T-helper 2 cell treated with Interferon-gamma antibody and Interleukin-4, amounts not matched to agents 100 ng/mL and 5 ng/mL, for 36 hours (primary cell): ENCODE measurements at regions not wholly inside any gene's neighbourhood (a gene's known extent, or its start where the extent isn't known, plus 50 kb on each side); places are given as distances from the start of the nearest gene placed in this dataset.
"Not testable (repeated sequence)": the region's sequence is repeated elsewhere in the genome, so short reads cannot be mapped to it uniquely, and the experiment has no call there.

Source experiments
- intact Hi-C: fragments of 100-400 bp; cut with micrococcal nuclease; formaldehyde crosslinking; loops from one replicate; pipeline ENCODE4 v1.15.1; 2023

DNA sequence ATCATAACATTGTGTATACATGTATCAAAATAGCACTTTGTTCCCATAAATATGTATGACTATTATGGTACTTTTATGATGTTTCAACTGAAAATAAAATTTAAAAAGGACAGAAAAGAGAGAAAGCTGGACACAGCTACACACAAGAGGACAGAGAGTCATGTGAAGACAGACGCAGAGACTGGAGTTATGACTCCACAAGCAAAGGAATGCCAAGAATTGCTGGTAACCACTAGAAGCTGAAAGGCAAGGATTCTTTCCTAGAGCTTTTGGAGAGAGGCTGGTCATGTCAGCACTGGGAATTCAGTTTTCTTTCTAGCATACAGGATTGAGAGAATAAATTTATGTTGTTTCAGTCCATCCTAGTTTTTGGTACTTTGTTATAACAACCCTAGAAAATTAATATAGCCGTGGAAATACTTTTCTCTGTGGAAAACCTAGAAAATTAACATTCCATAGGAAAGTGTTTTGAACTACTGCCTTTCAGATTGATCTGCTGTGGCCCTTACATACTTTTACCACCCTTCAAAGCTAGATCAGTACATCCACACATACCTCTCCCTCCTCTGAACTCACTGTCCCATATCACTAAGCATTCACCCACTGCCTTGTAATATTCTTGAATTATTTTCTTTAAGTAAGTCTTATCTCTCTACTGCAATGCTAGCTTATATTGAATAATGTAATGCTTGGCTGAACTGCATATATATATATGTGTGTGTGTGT, 575.3 kb downstream of the IPMK start:
- intact Hi-C loops, result no loop called here

DNA sequence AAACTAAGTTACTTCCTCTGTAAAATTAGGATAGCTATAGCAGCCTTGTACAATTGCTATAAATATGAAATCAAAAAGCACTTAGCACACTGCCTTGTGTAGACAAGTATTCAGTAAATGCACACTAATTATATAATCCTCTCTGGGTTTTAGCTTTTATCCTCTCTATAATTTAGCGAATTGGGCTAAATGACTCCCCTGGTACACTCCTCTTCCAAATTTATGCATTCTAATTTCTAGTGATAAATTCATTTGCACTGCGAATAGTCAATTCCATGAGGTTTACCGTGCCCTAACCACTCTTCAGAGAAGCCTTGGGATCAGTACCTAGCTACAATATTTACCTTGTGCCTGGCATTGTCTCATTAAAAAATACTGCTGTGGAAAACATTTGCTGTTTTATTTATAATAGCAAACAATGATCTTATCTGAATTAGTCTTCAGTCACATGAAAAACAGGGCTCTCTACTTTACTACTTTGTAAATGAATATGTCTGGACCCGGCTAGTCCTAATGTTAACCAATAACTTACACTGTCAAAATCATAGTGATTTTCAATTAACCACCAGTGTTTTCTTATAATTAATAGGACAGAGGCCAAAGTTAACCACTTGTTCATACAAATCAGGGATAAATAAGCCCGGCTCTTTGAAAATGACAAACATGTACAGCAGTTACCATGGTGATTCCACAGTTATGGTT, 577.9 kb downstream of the IPMK start:
- intact Hi-C loops, result no loop called here

DNA sequence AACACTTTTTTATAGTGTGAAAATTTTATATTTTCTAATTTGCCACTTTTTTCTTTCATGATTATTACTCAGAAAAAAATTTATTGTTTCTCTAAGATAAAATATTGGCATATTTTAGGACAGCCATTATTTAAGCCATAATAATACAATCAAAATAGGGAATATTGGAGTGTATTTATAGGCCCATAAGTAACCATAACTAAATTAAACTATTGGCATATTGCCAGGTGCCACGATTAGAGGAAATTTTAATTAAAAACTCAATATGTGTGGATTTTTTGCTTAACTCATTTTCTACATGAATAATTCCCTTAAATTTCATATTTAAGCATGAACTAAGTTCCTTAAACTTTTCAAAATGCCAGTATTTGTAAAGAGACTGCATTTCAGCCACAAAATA, 587.8 kb downstream of the IPMK start:
- intact Hi-C loops, result no loop called here

DNA sequence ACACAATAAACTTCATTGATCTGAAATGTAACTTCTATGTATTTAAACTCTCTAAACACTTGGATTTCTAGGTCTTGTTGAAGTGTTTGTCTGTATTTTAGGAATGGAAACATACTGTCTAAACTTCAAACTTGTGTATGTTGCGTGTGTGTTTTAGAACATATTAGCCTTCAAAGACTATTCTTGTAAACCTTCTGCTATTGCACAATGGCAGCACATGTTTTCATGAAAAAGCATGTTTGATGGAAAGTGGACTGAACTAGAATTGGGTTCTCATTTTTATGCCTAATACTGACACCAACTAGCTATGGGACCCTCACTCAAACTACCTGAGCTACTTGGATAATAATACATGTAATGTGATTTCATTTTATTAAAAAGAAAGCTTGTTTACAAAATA, 592.6 kb downstream of the IPMK start:
- intact Hi-C loops, result no loop called here

DNA sequence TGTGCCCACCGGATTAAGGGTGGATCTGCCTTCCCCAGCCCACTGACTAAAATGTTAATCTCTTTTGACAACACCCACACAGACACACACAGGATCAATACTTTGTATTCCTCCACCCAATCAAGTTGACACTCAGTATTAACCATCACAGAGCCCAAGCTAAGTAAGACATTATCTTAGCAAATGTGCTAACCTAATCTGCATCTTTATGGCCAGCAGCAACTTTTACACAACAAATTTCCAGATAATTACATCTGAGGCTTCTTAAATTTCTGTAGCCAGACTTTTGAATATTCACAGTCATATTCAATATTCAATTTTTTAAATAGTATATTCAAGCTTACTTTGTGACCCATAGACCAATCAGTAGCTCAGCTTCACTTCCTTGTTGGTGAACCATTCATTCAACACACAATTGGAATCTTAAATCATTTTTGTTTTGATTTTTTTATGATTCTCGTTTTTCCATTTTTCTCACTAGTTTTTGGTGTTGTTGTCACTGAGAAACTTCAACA, 594.2 kb downstream of the IPMK start:
- intact Hi-C loops, result no loop called here

DNA sequence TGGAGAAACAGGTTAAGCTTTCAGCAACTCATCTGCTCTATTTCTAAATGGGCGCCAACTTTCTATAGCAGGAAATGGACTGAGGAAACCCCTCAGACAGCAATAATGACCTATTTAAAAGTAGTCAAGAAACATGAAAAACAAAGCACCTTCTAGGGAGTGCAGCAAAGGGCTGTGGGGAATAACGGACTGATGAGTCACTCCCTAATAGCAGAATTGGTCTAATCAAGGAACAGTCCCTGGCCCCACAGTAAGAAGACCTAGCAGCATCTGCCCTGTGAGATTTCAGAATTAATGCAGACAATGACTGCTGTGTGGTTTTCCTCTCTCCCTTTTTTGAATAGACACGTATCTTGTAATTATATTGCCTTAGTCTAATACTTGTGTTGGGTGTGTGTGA, 602.9 kb downstream of the IPMK start:
- intact Hi-C loops, result no loop called here

DNA sequence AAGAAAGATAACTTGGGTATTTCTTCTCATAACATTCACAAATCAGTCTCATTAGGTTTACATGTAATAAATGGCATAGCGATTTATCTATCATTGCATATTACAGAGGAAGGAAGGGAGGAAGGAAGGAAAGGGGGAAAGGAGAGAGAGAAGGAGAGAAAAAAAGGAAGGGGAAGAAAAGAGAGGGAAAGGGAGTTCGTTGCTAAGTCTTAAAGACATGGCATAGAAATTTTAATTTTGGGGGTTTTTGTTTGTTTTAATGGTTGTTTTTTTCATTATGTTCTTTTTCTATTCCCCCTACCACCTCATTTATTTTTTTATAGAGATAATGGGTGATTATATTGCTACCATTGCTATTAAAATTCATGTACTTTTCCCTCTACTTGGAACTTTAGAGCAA, 604.3 kb downstream of the IPMK start:
- intact Hi-C loops, result no loop called here

DNA sequence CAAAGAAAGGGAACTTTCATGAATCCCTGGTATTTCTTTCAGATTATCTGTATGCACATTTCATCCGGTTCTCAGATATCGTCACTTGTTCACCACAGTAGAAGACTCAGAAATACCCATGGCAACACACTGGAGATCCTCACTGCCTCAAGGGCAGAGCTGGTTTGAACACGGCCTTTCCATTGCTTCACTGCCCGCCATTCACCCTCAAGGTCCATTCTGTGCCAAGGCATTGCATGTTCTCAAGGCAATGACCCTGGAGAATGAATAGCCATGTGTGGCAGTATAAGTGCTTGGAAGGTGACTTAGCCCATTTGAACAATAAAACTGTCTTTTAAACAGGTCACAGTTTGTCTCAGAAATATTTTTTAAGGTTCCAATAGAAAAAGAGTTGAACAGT, 606.5 kb downstream of the IPMK start:
- intact Hi-C loops, result no loop called here

DNA sequence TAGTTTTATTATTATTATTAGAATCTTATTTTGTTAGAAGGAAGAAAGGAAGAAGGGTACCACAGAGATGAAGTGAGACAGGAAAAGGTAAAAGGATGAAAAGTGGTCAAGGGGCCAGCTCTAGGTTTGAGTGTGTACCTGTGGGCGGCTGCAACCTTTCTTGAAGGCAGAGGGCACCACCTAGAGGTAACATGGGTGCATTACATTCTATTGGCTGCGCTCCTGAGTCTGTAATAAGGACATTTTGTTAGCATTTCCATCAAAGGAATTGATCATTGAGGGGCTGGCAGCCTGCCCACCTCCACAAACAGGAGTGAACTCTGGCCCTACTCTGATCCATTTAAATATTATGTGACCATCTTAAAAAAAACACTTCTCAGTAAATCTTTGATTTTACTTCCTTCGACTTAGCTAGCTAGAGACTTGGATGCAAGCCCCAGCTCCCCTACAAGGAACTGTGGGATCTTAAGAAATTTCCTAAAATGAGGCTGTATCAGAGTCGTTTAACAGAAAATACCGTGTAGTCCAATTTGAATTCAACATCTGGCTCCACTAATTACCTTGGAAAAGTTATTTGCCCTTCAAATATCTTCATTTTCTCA, 610.4 kb downstream of the IPMK start:
- intact Hi-C loops, result loop anchor here (10.0 kb wide), 1 partner anchor 72 kb away; no protein-coding TSS in a partner anchor

DNA sequence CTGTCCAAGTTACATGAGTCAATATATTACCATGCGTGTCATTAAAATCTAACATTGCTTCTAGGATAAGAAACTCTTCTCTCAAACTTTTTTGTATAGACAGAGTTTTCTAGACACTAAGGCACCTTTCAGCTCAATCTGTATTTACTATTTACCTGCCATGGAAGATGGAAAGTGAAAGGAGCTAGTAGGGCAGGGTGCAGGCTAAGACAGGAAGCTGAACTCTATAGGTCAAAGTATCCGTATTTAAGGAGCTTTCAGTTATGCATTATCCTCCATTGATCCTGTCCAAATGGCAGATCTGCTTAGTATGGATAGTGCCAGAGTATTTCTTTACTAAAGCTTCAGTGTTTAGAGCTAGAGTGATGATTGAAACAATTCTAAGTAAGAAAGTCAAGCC, 612.8 kb downstream of the IPMK start:
- intact Hi-C loops, result loop anchor here (10.0 kb wide), 1 partner anchor 70 kb away; no protein-coding TSS in a partner anchor

DNA sequence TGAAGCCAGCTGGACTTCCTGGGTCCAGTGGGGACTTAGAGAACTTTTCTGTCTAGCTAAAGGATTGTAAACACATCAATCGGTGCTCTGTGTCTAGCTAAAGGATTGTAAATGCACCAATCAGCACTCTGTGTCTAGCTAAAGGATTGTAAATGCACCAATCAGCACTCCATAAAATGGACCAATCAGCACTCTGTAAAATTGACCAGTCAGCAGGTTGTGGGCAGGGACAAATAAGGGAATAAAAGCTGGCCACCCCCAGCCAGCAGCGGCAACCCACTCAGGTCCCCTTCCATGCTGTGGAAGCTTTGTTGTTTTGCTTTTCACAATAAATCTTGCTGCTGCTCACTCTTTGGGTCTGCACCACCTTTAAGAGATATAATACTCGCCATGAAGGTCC, 622.6 kb downstream of the IPMK start:
- intact Hi-C loops, result not testable (repeated sequence)

DNA sequence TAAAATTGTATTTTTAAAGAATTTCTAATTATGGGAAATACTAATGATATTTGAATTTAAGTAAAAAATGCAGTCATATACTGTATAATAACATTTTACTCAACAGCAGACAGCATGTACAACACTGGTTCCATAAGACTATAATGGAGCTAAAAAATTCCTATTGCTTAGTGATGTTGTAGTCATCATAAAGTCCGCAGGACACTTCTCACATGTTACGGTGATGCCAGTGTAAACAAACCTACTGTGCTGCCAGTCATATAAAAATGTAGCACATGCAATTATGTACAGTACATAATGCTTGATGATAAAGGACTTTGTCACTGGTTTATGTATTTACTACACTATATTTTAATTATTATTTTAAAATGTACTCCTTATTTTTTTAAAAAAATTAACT, 629.3 kb downstream of the IPMK start:
- intact Hi-C loops, result no loop called here

DNA sequence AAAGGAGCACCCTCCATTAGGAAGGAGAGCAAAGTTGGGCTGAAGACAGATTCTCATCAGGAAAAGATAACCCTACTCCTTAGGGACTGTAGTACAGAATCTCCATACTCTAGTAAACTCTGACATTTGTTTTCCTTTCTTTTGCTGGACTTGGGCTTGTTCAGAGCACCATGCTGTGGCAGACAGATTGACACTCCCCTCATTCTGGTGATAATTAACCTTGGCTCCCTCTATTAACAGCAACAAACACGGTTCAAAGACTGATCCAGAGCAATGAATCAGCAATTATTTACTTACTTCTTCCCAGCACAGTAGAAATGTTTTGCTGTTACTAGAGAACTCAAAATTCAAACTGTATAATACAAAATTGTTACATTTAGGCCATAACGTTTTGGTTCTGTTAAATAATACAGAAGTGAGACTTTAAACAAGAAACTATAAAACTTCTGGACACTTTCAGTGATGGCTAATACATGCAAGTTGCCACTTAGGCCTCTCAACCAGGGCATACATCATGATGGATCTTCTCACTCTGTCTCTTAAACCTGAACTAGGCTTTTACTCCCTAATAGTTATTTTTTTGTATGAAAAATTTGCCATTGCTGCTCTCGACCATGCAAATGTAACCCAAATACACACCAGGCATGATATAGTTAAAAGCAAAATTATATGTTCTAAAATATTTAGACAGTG, 639.0 kb downstream of the IPMK start:
- intact Hi-C loops, result no loop called here

DNA sequence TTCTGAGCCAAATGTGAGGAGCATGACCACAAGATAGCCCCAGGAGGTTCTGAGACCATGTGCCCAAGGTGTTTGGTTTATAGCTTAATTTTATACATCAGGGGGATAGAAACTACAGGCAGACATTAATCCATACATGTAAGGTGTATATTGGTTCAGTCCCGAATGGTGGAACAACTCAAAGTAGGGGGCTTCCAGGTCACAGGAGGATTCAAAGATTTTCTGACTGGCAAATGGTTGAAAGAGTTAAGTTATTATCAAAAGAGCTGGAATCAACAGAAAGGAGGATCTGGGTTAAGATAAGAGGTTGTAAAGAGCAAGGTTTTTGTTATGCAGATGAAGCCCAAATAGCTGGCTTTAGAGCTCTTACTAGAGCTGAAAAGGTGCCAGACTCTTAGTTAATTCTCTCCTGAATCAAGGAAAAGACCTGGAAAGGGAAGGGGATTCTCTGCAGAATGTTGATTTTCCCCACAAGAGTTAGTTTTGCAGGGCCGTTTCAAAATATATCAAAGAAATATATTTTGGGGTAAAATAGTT, 640.0 kb downstream of the IPMK start:
- intact Hi-C loops, result no loop called here

DNA sequence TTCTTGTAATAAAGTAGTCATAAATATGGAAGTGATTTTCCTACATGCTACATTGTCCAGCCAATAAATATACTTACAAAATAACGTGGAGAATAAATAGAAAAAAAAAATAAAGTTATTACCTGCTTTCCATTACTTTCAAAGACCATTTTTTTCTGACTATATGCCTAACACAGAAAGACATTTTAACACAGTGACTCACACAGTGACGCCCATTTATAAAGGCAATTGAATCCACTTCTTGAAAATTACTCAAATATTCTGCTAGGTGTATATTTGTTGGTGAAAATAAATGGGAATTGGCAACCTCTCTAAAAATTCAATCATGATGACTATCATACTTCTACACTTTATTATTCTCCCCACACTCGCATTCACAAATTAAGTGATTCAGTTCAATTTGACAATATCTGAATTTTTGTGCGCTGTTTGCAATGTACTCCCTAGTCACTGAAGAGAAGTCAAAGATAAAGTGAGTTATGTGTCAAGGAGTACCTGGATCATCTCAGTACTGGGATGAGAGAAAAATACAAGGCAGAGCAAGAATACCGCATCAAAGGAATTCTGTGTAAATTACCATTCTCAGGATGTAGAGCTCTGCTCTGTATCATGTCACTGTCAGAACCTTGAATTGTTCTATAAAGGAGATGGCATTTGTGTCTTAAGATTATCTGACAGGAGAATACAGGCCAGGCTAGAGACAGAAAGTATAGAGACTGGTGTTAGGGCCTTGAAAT, 642.7 kb downstream of the IPMK start:
- intact Hi-C loops, result no loop called here

DNA sequence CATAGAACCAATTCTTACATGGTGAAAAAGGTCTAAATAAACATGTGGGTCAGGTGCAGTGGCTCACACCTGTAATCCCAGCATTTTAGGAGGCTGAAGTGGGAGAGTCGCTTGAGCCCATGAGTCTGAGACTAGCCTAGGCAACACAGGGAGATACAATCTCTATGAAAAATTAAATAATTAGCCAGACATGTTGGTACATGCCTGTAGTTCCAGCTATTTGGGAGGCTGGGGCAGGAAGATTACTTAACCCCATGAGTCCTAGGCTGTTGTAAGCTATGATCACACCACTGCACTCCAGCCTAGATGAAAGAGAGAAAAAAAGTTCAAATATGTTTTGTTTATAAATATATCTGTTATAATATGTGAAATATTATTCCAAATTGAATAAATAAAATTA, 643.6 kb downstream of the IPMK start:
- intact Hi-C loops, result no loop called here

DNA sequence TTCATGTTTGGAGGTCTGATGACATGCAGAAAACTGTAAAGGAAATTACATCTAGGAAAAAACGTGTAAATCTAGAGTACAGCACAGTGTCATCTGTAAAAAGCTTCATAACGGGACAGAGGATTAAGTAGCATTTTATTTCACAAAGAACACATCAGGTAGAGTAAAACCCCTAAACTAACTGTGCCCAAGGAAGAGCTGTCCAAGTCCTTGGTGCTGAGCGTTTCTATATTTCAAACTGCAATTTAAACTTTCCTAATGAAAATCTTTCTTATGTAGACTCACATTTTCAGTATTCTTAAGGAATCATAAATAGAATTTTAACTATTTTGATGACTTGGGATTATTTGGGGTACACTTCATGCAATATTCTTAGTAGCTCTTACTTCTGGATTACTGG, 646.2 kb downstream of the IPMK start:
- intact Hi-C loops, result no loop called here

DNA sequence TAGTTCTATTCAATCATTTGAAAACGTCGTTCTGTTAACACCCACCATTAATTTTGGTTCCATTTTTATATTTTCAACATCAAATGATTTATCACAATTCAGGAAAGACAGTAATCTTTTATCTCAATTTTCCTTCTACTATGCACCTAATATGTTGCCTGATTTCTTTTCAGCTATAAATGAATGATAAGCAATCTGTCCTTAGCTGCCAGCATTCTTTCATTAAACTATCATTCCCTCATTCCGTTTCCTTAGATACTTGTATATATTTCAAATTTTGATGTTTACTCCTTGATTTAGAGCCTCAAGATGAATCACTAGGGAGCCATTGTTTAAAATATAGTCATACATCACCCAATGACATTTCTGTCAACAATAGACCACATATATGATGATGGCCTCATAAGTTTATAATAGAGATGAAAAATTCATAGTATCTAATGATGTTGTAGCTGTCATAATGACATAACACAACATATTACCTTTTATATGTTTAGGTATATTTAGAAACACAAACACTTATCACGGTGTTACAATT, 661.7 kb downstream of the IPMK start:
- intact Hi-C loops, result no loop called here

DNA sequence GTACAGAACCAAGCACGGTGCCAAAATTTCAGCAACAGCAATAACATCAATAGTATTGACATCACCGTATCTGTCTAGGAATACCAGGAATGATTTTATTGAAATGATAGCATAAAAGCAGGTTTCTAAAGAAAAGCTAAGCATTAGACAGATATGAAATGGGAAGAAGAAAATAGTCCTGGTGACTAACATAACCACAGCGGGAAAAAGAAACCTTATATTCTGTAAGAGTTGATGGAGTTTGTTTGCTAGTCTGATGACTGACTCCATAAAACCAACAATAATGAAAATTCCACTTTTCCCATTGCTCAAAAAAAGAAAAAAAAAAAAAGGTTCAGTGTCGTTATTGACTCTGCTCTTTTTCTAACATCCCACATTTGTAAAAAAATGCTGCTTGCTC, 668.3 kb downstream of the IPMK start:
- intact Hi-C loops, result no loop called here

DNA sequence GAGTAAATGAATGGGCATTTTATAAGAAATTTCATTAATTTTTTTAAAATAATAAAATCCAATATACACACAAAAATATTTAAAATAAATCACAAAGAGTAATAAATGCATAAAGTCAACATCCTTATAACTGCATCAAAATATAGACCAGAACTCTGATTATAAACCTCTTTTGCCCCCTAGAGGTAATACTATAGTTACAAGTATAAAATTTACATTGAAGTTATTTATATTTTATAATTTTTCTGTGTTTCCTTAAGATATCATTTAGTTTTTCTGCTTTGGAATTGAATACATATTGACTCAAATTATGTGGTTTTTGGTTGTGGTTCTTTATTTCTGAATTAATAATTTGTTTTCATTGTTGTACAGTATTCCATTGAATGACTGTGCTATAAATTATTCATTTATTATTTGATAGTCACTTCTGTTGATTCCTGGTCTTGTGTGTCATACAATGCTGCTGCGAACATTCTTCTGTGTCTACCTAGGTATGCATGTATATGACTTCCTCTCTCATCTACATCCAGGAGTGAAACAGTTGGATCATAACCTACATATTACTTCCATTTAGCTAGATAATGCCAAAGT, 673.6 kb downstream of the IPMK start:
- intact Hi-C loops, result no loop called here
